ENCODE measurements at regions not wholly inside any gene's neighbourhood (a gene's known extent, or its start where the extent isn't known, plus 50 kb on each side); places are given as distances from the start of the nearest gene placed in this dataset.
"Not testable (repeated sequence)": the region's sequence is repeated elsewhere in the genome, so short reads cannot be mapped to it uniquely, and the experiment has no call there.

DNA sequence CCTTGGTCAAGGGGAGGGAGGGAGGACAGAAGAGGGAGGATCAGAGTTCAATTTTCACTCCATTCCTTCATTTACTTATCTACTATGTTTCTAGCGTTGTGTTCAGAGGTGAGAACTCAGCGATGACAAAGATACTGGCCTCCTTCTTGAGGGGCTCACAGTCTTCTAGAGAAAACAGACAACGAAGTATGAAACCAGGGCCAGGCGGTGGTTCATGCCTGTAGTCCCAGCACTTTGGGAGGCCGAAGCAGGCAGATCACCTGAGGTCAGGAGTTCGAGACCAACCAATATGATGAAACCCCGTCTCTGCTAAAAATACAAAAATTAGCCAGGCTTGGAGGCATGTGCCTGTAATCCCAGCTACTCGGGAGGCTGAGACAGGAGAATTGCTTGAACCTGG is 277.4 kb downstream of the MYCN start:
- TF ChIP-seq, protein P1, sequence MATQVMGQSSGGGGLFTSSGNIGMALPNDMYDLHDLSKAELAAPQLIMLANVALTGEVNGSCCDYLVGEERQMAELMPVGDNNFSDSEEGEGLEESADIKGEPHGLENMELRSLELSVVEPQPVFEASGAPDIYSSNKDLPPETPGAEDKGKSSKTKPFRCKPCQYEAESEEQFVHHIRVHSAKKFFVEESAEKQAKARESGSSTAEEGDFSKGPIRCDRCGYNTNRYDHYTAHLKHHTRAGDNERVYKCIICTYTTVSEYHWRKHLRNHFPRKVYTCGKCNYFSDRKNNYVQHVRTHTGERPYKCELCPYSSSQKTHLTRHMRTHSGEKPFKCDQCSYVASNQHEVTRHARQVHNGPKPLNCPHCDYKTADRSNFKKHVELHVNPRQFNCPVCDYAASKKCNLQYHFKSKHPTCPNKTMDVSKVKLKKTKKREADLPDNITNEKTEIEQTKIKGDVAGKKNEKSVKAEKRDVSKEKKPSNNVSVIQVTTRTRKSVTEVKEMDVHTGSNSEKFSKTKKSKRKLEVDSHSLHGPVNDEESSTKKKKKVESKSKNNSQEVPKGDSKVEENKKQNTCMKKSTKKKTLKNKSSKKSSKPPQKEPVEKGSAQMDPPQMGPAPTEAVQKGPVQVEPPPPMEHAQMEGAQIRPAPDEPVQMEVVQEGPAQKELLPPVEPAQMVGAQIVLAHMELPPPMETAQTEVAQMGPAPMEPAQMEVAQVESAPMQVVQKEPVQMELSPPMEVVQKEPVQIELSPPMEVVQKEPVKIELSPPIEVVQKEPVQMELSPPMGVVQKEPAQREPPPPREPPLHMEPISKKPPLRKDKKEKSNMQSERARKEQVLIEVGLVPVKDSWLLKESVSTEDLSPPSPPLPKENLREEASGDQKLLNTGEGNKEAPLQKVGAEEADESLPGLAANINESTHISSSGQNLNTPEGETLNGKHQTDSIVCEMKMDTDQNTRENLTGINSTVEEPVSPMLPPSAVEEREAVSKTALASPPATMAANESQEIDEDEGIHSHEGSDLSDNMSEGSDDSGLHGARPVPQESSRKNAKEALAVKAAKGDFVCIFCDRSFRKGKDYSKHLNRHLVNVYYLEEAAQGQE (IDR thresholded peaks at IDR 0.05) = not testable (repeated sequence)
- TF ChIP-seq, protein P2, sequence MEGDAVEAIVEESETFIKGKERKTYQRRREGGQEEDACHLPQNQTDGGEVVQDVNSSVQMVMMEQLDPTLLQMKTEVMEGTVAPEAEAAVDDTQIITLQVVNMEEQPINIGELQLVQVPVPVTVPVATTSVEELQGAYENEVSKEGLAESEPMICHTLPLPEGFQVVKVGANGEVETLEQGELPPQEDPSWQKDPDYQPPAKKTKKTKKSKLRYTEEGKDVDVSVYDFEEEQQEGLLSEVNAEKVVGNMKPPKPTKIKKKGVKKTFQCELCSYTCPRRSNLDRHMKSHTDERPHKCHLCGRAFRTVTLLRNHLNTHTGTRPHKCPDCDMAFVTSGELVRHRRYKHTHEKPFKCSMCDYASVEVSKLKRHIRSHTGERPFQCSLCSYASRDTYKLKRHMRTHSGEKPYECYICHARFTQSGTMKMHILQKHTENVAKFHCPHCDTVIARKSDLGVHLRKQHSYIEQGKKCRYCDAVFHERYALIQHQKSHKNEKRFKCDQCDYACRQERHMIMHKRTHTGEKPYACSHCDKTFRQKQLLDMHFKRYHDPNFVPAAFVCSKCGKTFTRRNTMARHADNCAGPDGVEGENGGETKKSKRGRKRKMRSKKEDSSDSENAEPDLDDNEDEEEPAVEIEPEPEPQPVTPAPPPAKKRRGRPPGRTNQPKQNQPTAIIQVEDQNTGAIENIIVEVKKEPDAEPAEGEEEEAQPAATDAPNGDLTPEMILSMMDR (IDR thresholded peaks at IDR 0.05; ENCODE audit: low read depth, low read length, missing input control) = not testable (repeated sequence)
- not testable (repeated sequence) for TF ChIP-seq FOXA2 (IDR thresholded peaks at IDR 0.05)
